Cardiac muscle cell (in vitro differentiated cells and primary cell): ENCODE measurements at regions not wholly inside any gene's neighbourhood (a gene's known extent, or its start where the extent isn't known, plus 50 kb on each side); places are given as distances from the start of the nearest gene placed in this dataset.

Experiments
- DNase-seq, 2 donors: peaks; one replicate each; pipeline versions ENCODE4 v3.0.0 to v3.0.0-alpha.2; 2010 to 2017; ENCODE audit warnings: low read depth in 1 of 2, low spot score in 1 of 2
- H3K27ac ChIP-seq: fragments of 200-600 bp; sonication (generic); 2 replicates; pipeline ENCODE4 v1.5.1; 2016
- H3K27me3 ChIP-seq: fragments of 200-600 bp; sonication (generic); 2 replicates; pipeline ENCODE4 v1.6.0; 2016; ENCODE audit warnings: control low read depth
- H3K36me3 ChIP-seq: fragments of 200-600 bp; sonication (generic); 2 replicates; pipeline ENCODE4 v1.5.1; 2016; ENCODE audit warnings: control low read depth
- H3K4me1 ChIP-seq: fragments of 200-600 bp; sonication (generic); 2 replicates; pipeline ENCODE4 v1.8.1; 2017; ENCODE audit warnings: low read depth, mild to moderate bottlenecking, mixed run types
- H3K4me3 ChIP-seq: fragments of 200-600 bp; sonication (generic); 2 replicates; pipeline ENCODE4 v1.5.1; 2016; ENCODE audit warnings: mild to moderate bottlenecking
- H3K9me3 ChIP-seq: fragments of 200-600 bp; sonication (generic); 2 replicates; pipeline ENCODE4 v1.5.1; 2017; ENCODE audit warnings: low read depth, mild to moderate bottlenecking, control low read depth
- TF ChIP-seq, protein P1 (sequence below): IDR thresholded peaks from 2 replicates; pipeline ENCODE4 v1.5.1; 2012; ENCODE audit warnings: low read depth, mild to moderate bottlenecking, low read length

DNA sequence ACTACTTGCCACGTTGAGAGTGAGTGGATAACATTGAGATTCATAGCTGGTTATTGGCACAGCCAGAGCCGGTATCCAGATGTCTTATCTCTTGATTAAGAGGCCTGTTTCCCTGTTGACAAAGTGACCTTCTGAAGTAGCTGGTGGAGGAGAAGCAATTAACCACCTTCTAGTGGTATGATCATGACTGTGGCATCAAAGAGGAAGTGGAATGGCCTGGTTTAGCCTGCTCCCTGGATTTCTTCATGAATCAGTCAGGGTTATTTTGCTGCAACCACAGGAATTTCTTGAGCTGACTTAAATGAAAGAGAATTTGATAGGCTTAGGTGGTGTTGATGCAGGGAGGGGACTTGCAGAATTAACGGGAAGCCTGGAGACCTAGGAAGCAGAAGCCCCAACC lies 398.3 kb downstream of the MFSD1 start:
- Histone ChIP-seq H3K4me1 (no peaks in the 10 kb centered on the region), H3K9me3 (no peaks in the 10 kb centered on the region), H3K36me3 (no peaks in the 10 kb centered on the region), H3K27me3 (no peaks in the 10 kb centered on the region), H3K4me3 (no peak overlapping the region), H3K27ac (no peak overlapping the region)
- peak in 1 of 2 donors; percentile 48 for DNase-seq
- TF ChIP-seq, protein P1, sequence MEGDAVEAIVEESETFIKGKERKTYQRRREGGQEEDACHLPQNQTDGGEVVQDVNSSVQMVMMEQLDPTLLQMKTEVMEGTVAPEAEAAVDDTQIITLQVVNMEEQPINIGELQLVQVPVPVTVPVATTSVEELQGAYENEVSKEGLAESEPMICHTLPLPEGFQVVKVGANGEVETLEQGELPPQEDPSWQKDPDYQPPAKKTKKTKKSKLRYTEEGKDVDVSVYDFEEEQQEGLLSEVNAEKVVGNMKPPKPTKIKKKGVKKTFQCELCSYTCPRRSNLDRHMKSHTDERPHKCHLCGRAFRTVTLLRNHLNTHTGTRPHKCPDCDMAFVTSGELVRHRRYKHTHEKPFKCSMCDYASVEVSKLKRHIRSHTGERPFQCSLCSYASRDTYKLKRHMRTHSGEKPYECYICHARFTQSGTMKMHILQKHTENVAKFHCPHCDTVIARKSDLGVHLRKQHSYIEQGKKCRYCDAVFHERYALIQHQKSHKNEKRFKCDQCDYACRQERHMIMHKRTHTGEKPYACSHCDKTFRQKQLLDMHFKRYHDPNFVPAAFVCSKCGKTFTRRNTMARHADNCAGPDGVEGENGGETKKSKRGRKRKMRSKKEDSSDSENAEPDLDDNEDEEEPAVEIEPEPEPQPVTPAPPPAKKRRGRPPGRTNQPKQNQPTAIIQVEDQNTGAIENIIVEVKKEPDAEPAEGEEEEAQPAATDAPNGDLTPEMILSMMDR = no peak

DNA sequence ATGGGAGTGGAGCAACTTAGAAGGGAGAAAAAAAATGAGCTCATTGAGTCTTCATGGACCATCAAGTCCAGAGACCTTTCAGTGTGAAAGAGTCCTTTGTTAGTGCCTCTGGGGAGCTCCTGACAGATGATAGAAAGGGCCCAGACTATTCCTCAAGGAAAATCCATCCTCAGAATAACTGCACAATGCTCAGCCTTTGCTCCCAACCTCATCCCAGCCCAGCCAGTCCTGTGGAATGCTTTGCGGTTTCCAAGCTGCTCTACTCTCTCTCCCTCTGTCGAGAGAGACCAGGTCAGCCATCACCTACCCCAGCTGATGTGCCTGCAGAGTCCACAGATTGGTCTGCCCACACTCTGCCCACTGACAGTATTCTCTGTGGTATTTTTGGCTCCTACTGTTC lies 406.2 kb downstream of the MFSD1 start:
- no peaks in the 10 kb centered on the region for H3K4me1 ChIP-seq
- TF ChIP-seq, protein P1 = no peak
- H3K27ac ChIP-seq = no peak overlapping the region
- H3K27me3 ChIP-seq = no peaks in the 10 kb centered on the region
- no peaks in the 10 kb centered on the region for H3K36me3 ChIP-seq
- no peak for DNase-seq
- H3K4me3 ChIP-seq = no peak overlapping the region
- H3K9me3 ChIP-seq = no peaks in the 10 kb centered on the region

DNA sequence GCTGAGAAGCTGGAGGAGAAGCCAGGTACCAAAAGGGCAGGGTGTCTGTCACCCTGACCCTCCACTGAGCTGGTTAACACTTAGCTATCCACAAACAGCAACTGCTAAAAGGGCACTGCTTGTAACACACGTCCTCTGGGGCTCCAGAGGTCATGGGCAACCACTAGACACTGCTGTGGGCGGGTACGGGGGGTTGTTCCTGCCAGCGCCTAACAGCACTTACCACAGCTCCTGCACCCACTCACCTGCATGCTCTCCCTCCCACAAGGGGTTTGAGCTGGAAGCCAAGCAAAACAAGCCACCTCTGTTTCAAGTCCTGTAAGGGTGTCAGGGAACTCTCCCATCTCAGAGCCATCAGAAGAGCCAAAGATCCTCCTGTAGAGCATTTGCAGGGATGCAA lies 407.6 kb downstream of the MFSD1 start:
- no peaks in the 10 kb centered on the region for H3K9me3 ChIP-seq
- no peak for DNase-seq
- no peak overlapping the region for H3K4me3 ChIP-seq
- no peaks in the 10 kb centered on the region for H3K4me1 ChIP-seq
- TF ChIP-seq, protein P1 = no peak
- H3K27me3 ChIP-seq = no peaks in the 10 kb centered on the region
- no peaks in the 10 kb centered on the region for H3K36me3 ChIP-seq
- no peak overlapping the region for H3K27ac ChIP-seq

DNA sequence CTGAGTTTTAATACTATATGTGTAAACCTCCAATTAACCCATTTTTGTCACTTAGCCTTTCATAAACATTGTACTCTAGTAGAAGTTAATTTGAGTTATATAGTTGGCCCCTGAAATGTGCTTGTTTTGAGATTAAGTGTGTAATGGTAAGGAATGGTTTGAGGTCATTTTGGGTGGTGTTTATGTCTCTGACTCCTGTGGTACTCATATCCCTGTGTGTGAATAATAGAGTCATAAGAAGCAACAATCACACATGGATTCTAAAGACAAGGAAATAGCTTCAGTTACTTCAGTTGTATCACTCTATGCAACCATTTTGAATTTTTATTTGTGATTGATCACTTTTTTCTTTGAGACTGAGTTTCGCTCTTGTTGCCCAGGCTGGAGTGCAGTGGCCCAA lies 408.5 kb downstream of the MFSD1 start:
- no peaks in the 10 kb centered on the region for H3K9me3 ChIP-seq
- H3K36me3 ChIP-seq = no peaks in the 10 kb centered on the region
- DNase-seq = no peak
- no peaks in the 10 kb centered on the region for H3K27me3 ChIP-seq
- no peaks in the 10 kb centered on the region for H3K4me1 ChIP-seq
- H3K27ac ChIP-seq = no peak overlapping the region
- H3K4me3 ChIP-seq = no peak overlapping the region
- TF ChIP-seq, protein P1 = no peak

DNA sequence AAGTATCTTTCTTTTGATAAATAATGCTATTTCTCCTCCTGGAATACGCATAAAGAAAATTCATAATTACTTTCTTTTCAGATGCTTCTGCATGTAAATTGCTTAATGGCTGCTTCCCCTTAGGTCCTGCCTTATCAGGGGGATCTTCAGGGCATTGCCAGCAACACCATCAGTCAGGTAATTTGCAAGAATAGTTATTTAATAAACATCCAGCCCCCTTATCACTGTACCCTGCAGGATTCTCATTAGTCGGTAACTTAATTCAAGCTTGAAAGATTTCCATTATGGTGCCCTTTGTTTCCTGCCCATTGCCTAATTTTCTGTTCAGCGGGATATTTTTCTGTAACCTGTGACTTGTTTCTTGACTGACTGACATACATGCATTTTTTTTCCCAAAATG lies 414.5 kb downstream of the MFSD1 start:
- H3K27me3 ChIP-seq = no peaks in the 10 kb centered on the region
- no peaks in the 10 kb centered on the region for H3K9me3 ChIP-seq
- no peak overlapping the region for H3K27ac ChIP-seq

More for the DNA sequence above, 414.5 kb downstream of the MFSD1 start:
- no peaks in the 10 kb centered on the region for H3K36me3 ChIP-seq
- no peak overlapping the region for H3K4me3 ChIP-seq
- H3K4me1 ChIP-seq = no peaks in the 10 kb centered on the region
- TF ChIP-seq, protein P1 = no peak
- DNase-seq = no peak
